H1 (cell line): ENCODE measurements at regions not wholly inside any gene's neighbourhood (a gene's known extent, or its start where the extent isn't known, plus 50 kb on each side); places are given as distances from the start of the nearest gene placed in this dataset.

ENCODE experiments used
- CTCF ChIA-PET: fragments of 300-600 bp; sonication (Branson Sonifier 250); formaldehyde crosslinking; loops from one replicate; lab custom pipeline; 2021; ENCODE audit not compliant: partially characterized antibody; lab: Charles Lee
- POLR2A ChIA-PET: fragments of 300-600 bp; sonication (Branson Sonifier 250); formaldehyde crosslinking; loops from one replicate; lab custom pipeline; 2021; ENCODE audit warnings: inconsistent platforms; ENCODE audit not compliant: partially characterized antibody; lab: Charles Lee
- DNase-seq, 2 experiments: peaks; one replicate each; pipeline versions ENCODE4 v3.0.0 to v3.0.0-alpha.2; 2010 to 2022; ENCODE audit warnings: low spot score in 2 of 2, low read depth in 1 of 2, mixed read lengths in 1 of 2
- FAIRE-seq: peaks from 2 replicates; lab custom pipeline; 2011; peaks lifted over from hg19 to GRCh38; lab: Jason Lieb, UNC
- H2AFZ ChIP-seq: 2 replicates; pipeline ENCODE4 v1.8.1; 2012; ENCODE audit warnings: low read length, inconsistent platforms
- H2AK5ac ChIP-seq: 2 replicates; pipeline ENCODE4 v1.6.1; 2013; ENCODE audit warnings: low read depth, low read length
- H2BK120ac ChIP-seq: replicated peaks from 2 replicates; pipeline ENCODE3; 2013; ENCODE audit warnings: low read depth, low read length, inconsistent platforms
- H2BK12ac ChIP-seq: 2 replicates; pipeline ENCODE4 v1.6.1; 2013; ENCODE audit warnings: low read depth, low read length
- H2BK15ac ChIP-seq: 2 replicates; pipeline ENCODE4 v1.6.1; 2013; ENCODE audit warnings: low read length
- H2BK20ac ChIP-seq: 2 replicates; pipeline ENCODE4 v1.6.1; 2013; ENCODE audit warnings: low read length
- H2BK5ac ChIP-seq: 2 replicates; pipeline ENCODE4 v1.6.1; 2013; ENCODE audit warnings: low read depth, low read length
- H3K14ac ChIP-seq: 2 replicates; pipeline ENCODE4 v1.6.1; 2013; ENCODE audit warnings: inconsistent platforms; ENCODE audit not compliant: insufficient read length
- H3K18ac ChIP-seq: 2 replicates; pipeline ENCODE4 v1.6.1; 2013; ENCODE audit warnings: low read length; ENCODE audit errors: extremely low read depth
- H3K23ac ChIP-seq: 2 replicates; pipeline ENCODE4 v1.6.1; 2013; ENCODE audit warnings: inconsistent platforms; ENCODE audit not compliant: insufficient read length
- H3K23me2 ChIP-seq: 2 replicates; pipeline ENCODE4 v1.6.1; 2013; ENCODE audit warnings: low read depth, low read length
- H3K27ac ChIP-seq: 2 replicates; pipeline ENCODE4 v1.6.1; 2011; ENCODE audit warnings: low read depth, low read length, inconsistent platforms
- H3K27me3 ChIP-seq, 4 experiments: replicated peaks in 1 of 4; 1 replicate in 1 of 4; 2 replicates in 3 of 4; pipeline versions ENCODE4 v1.6.1 to v1.8.1; 2011 to 2013; ENCODE audit warnings: low read length in 3 of 4, mild to moderate bottlenecking in 3 of 4, inconsistent platforms in 2 of 4, mixed read lengths in 2 of 4, moderate library complexity in 1 of 4; ENCODE audit not compliant: control insufficient read depth in 3 of 4, insufficient read depth in 3 of 4; ENCODE audit errors: extremely low read depth in 1 of 4
- H3K36me3 ChIP-seq, 4 experiments: 2 replicates each; pipeline versions ENCODE4 v1.6.1 to v1.8.1; 2011 to 2013; ENCODE audit warnings: mild to moderate bottlenecking in 4 of 4, low read length in 3 of 4, moderate library complexity in 2 of 4, control low read depth in 1 of 4, inconsistent platforms in 1 of 4; ENCODE audit not compliant: insufficient read depth in 4 of 4, control insufficient read depth in 2 of 4
- H3K4ac ChIP-seq: replicated peaks from 2 replicates; pipeline ENCODE3; 2013; ENCODE audit warnings: low read length, low read depth, mixed read lengths, inconsistent platforms; ENCODE audit not compliant: insufficient read length
- H3K4me1 ChIP-seq, 4 experiments: replicated peaks in 1 of 4; 1 replicate in 1 of 4; 2 replicates in 3 of 4; pipeline versions ENCODE4 v1.6.1 to v1.8.1; 2011 to 2013; ENCODE audit warnings: low read length in 3 of 4, inconsistent platforms in 2 of 4, mixed read lengths in 1 of 4; ENCODE audit not compliant: insufficient read depth in 4 of 4, control insufficient read depth in 3 of 4
- H3K4me2 ChIP-seq, 2 experiments: 2 replicates each; pipeline versions ENCODE4 v1.6.1 to v1.8.1; 2011 to 2013; ENCODE audit warnings: low read depth in 2 of 2, low read length in 2 of 2, control low read depth in 1 of 2, inconsistent platforms in 1 of 2, mild to moderate bottlenecking in 1 of 2; ENCODE audit not compliant: insufficient read depth in 1 of 2
- H3K4me3 ChIP-seq, 4 experiments: fragments of 200-600, 300-600 bp in 1 of 4; sonication (generic), shearing (Covaris generic), sonication (Bioruptor Twin) in 1 of 4; 2 replicates each; pipeline versions ENCODE4 v1.5.1 to v1.8.1; 2011 to 2016; ENCODE audit warnings: low read length in 4 of 4, low read depth in 3 of 4, control low read depth in 2 of 4, inconsistent platforms in 2 of 4, mild to moderate bottlenecking in 2 of 4, mixed read lengths in 1 of 4, moderate library complexity in 1 of 4; ENCODE audit not compliant: insufficient read depth in 2 of 4; ENCODE audit errors: extremely low read depth in 1 of 4
- H3K56ac ChIP-seq: replicated peaks from 2 replicates; pipeline ENCODE3; 2013; ENCODE audit warnings: low read depth, mild to moderate bottlenecking, mixed read lengths, low read length, inconsistent platforms; ENCODE audit not compliant: insufficient read length
- H3K79me1 ChIP-seq: 2 replicates; pipeline ENCODE4 v1.6.1; 2013; ENCODE audit warnings: low read depth, low read length, control low read depth
- H3K79me2 ChIP-seq, 2 experiments: 2 replicates each; pipeline versions ENCODE4 v1.6.1 to v1.8.1; 2012 to 2013; ENCODE audit warnings: low read length in 2 of 2, mild to moderate bottlenecking in 2 of 2, inconsistent platforms in 1 of 2; ENCODE audit not compliant: insufficient read depth in 2 of 2, control insufficient read depth in 1 of 2
- H3K9ac ChIP-seq, 4 experiments: replicated peaks in 1 of 4; 1 replicate in 1 of 4; 2 replicates in 3 of 4; pipeline versions ENCODE4 v1.6.1 to v1.8.1; 2011 to 2013; ENCODE audit warnings: low read depth in 3 of 4, low read length in 3 of 4, control low read depth in 2 of 4, mild to moderate bottlenecking in 2 of 4, moderate library complexity in 2 of 4, inconsistent platforms in 1 of 4; ENCODE audit errors: extremely low read depth in 1 of 4
- H3K9me3 ChIP-seq, 2 experiments: 2 replicates each; pipeline versions ENCODE4 v1.6.1 to v1.8.1; 2012 to 2013; ENCODE audit warnings: mild to moderate bottlenecking in 2 of 2, moderate library complexity in 2 of 2, control low read depth in 1 of 2, inconsistent platforms in 1 of 2, low read depth in 1 of 2, low read length in 1 of 2, mixed read lengths in 1 of 2; ENCODE audit not compliant: insufficient read depth in 2 of 2
- H4K20me1 ChIP-seq, 2 experiments: replicated peaks in 1 of 2; 2 replicates each; pipeline versions ENCODE3 to v1.8.1; 2011 to 2013; ENCODE audit warnings: inconsistent platforms in 2 of 2, low read length in 2 of 2, mild to moderate bottlenecking in 1 of 2; ENCODE audit not compliant: insufficient read depth in 2 of 2, control insufficient read depth in 1 of 2
- H4K5ac ChIP-seq: 2 replicates; pipeline ENCODE4 v1.6.1; 2013; ENCODE audit warnings: low read length, low read depth, mixed read lengths, inconsistent platforms; ENCODE audit not compliant: insufficient read length
- H4K8ac ChIP-seq: 2 replicates; pipeline ENCODE4 v1.8.0; 2013; ENCODE audit warnings: mild to moderate bottlenecking, moderate library complexity, low read length, inconsistent platforms; ENCODE audit not compliant: insufficient read depth; ENCODE audit errors: extremely low read depth
- H4K91ac ChIP-seq: replicated peaks from 2 replicates; pipeline ENCODE3; 2013; ENCODE audit warnings: low read length, mixed read lengths, inconsistent platforms; ENCODE audit not compliant: insufficient read length
- POU5F1 ChIP-seq: IDR thresholded peaks from 2 replicates; pipeline ENCODE4 v1.6.1; 2011; ENCODE audit warnings: low read depth, mild to moderate bottlenecking, low read length, moderate library complexity
- WGBS, 2 experiments: shearing (Covaris generic) in 1 of 2; methylation state at CpG; one replicate each; pipeline versions ENCODE4 v1.1.6 to v1.1.7; 2013 to 2015; ENCODE audit warnings: low lambda C conversion rate in 2 of 2, mixed read lengths in 2 of 2, inconsistent platforms in 1 of 2, low coverage in 1 of 2, missing lambda C conversion rate in 1 of 2; ENCODE audit not compliant: insufficient replicate concordance in 2 of 2, insufficient coverage in 1 of 2, insufficient read length in 1 of 2; ENCODE audit errors: extremely low coverage in 1 of 2, missing lambda C conversion rate in 1 of 2; 5-methylcytosine and 5-hydroxymethylcytosine counted together

DNA sequence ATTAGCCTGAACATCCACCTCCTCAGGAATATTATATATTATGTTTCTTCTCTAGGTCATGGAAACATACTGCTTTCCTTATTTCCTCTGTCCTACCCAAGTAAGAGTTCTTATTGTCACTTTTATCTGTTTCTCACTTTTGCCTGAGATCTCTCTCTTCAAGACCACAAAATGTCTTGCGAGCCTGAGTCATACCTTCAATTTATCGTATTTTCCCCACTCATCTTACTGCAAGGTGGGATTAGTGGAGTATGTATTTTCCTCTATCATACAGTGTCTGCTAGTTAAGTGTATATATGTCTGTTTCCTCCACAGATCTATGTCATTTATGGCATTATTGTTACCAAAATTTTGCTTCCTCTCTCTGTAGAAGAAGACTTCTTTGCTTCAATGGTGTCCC, 124.5 kb downstream of the EIF4E start:
- Histone ChIP-seq H3K23ac (no peak overlapping the region), H3K79me2 (no peaks in the 10 kb centered on the region), H3K4me2 (no peak overlapping the region), H2BK120ac (no peak overlapping the region), H3K9me3 (no peaks in the 10 kb centered on the region), H3K14ac (no peak overlapping the region), H4K8ac (no peak overlapping the region), H3K4ac (no peak overlapping the region), H3K27me3 (no peaks in the 10 kb centered on the region), H2AK5ac (no peak overlapping the region), H3K56ac (no peak overlapping the region), H2AFZ (no peak overlapping the region), H3K4me3 (no peak overlapping the region), H2BK20ac (no peak overlapping the region), H2BK12ac (no peak overlapping the region), H4K5ac (no peak overlapping the region), H3K4me1 (no peaks in the 10 kb centered on the region), H3K36me3 (no peaks in the 10 kb centered on the region), H3K23me2 (no peaks in the 10 kb centered on the region), H3K9ac (no peak overlapping the region), H3K79me1 (no peaks in the 10 kb centered on the region), H3K18ac (no peak overlapping the region), H2BK5ac (no peak overlapping the region), H2BK15ac (no peak overlapping the region), H4K20me1 (no peaks in the 10 kb centered on the region), H4K91ac (no peak overlapping the region), H3K27ac (no peak overlapping the region)
- 90% methylated on average over 2 of the region's 2 CpGs; no CpG with 5 or more reads in 1 of the 2 experiments for WGBS, 2 experiments
- POLR2A ChIA-PET: no interaction called here
- CTCF ChIA-PET: interaction anchor here (1.5 kb wide), 1 partner anchor 573 kb away, joined by 3 read pairs; no protein-coding TSS in a partner anchor
- no peak for FAIRE-seq
- no peak for TF ChIP-seq POU5F1
- no peak for DNase-seq
